H9 (cell line): ENCODE measurements at regions not wholly inside any gene's neighbourhood (a gene's known extent, or its start where the extent isn't known, plus 50 kb on each side); places are given as distances from the start of the nearest gene placed in this dataset.

Experiments used
- DNase-seq: peaks from one replicate; pipeline ENCODE4 v3.0.0-alpha.2; 2017
- H2AFZ ChIP-seq: one replicate; pipeline ENCODE4 v1.6.1; 2013; ENCODE audit warnings: mild to moderate bottlenecking, low read length, control low read depth, moderate library complexity
- H2AK5ac ChIP-seq: 2 replicates; pipeline ENCODE4 v1.6.1; 2013; ENCODE audit warnings: low read length, control low read depth, mixed read lengths; ENCODE audit not compliant: insufficient read length
- H2BK120ac ChIP-seq: one replicate; pipeline ENCODE4 v1.6.1; 2013; ENCODE audit warnings: low read depth, mild to moderate bottlenecking, low read length, control low read depth, inconsistent platforms; ENCODE audit not compliant: poor library complexity, severe bottlenecking
- H2BK12ac ChIP-seq: 2 replicates; pipeline ENCODE4 v1.6.1; 2013; ENCODE audit warnings: low read length, control low read depth, mixed read lengths, low read depth; ENCODE audit not compliant: insufficient read length
- H2BK15ac ChIP-seq: 2 replicates; pipeline ENCODE4 v1.6.1; 2013; ENCODE audit warnings: low read depth, low read length, control low read depth
- H2BK20ac ChIP-seq: one replicate; pipeline ENCODE4 v1.6.1; 2013; ENCODE audit warnings: low read depth, mild to moderate bottlenecking, low read length, control low read depth, inconsistent platforms; ENCODE audit not compliant: poor library complexity, severe bottlenecking
- H2BK5ac ChIP-seq: 2 replicates; pipeline ENCODE4 v1.6.1; 2013; ENCODE audit warnings: low read length, control low read depth, mixed read lengths; ENCODE audit not compliant: insufficient read length
- H3K14ac ChIP-seq: 2 replicates; pipeline ENCODE4 v1.6.1; 2013; ENCODE audit warnings: low read length, control low read depth; ENCODE audit not compliant: insufficient read depth
- H3K18ac ChIP-seq: 2 replicates; pipeline ENCODE4 v1.6.1; 2013; ENCODE audit warnings: low read depth, mild to moderate bottlenecking, mixed read lengths, low read length, control low read depth; ENCODE audit not compliant: insufficient read length
- H3K23ac ChIP-seq: 2 replicates; pipeline ENCODE4 v1.6.1; 2013; ENCODE audit warnings: low read length, control low read depth, mixed read lengths, low read depth; ENCODE audit not compliant: insufficient read length
- H3K23me2 ChIP-seq: 2 replicates; pipeline ENCODE4 v1.6.1; 2013; ENCODE audit warnings: low read depth, mild to moderate bottlenecking, mixed read lengths, low read length, control low read depth; ENCODE audit not compliant: insufficient read length, poor library complexity, severe bottlenecking
- H3K27ac ChIP-seq: 2 replicates; pipeline ENCODE4 v1.5.1; 2013; ENCODE audit warnings: low read length, control low read depth, mixed read lengths, low read depth; ENCODE audit not compliant: insufficient read length
- H3K27me3 ChIP-seq: 2 replicates; pipeline ENCODE4 v1.6.1; 2013; ENCODE audit warnings: low read length, control low read depth, inconsistent platforms; ENCODE audit not compliant: insufficient read depth
- H3K4ac ChIP-seq: 2 replicates; pipeline ENCODE4 v1.6.1; 2013; ENCODE audit warnings: low read depth, mild to moderate bottlenecking, control low read depth, inconsistent platforms, low read length, moderate library complexity
- H3K4me1 ChIP-seq: 2 replicates; pipeline ENCODE4 v1.6.1; 2013; ENCODE audit warnings: low read length, control low read depth, inconsistent platforms; ENCODE audit not compliant: insufficient read depth
- H3K4me2 ChIP-seq: 2 replicates; pipeline ENCODE4 v1.6.1; 2013; ENCODE audit warnings: low read length, control low read depth, mixed read lengths; ENCODE audit not compliant: insufficient read length, insufficient read depth
- H3K56ac ChIP-seq: 2 replicates; pipeline ENCODE4 v1.6.1; 2013; ENCODE audit warnings: low read depth, mild to moderate bottlenecking, mixed read lengths, low read length, control low read depth; ENCODE audit not compliant: insufficient read length
- H3K79me1 ChIP-seq: 2 replicates; pipeline ENCODE4 v1.6.1; 2013; ENCODE audit warnings: low read depth, mild to moderate bottlenecking, moderate library complexity, low read length, control low read depth, inconsistent platforms; ENCODE audit not compliant: insufficient read depth, poor library complexity, severe bottlenecking
- H3K79me2 ChIP-seq: 2 replicates; pipeline ENCODE4 v1.6.1; 2013; ENCODE audit warnings: low read length, control low read depth, inconsistent platforms; ENCODE audit not compliant: insufficient read depth
- H3K9ac ChIP-seq: 2 replicates; pipeline ENCODE4 v1.6.1; 2013; ENCODE audit warnings: low read length, control low read depth, mixed read lengths; ENCODE audit not compliant: insufficient read length; ENCODE audit errors: extremely low read depth
- H3K9me3 ChIP-seq: one replicate; pipeline ENCODE4 v1.6.1; 2013; ENCODE audit warnings: low read depth, low read length, inconsistent platforms; ENCODE audit not compliant: control insufficient read depth
- H3T11ph ChIP-seq: one replicate; pipeline ENCODE4 v1.6.1; 2013; ENCODE audit warnings: mild to moderate bottlenecking, low read length, control low read depth, inconsistent platforms
- H4K20me1 ChIP-seq: one replicate; pipeline ENCODE4 v1.6.1; 2013; ENCODE audit not compliant: control insufficient read depth, insufficient read length, insufficient read depth
- H4K5ac ChIP-seq: 2 replicates; pipeline ENCODE4 v1.6.1; 2013; ENCODE audit warnings: low read depth, mild to moderate bottlenecking, mixed read lengths, low read length, control low read depth; ENCODE audit not compliant: insufficient read length
- H4K8ac ChIP-seq: replicated peaks from 2 replicates; pipeline ENCODE4 v1.6.1; 2013; ENCODE audit warnings: low read length, control low read depth, mixed read lengths, low read depth; ENCODE audit not compliant: insufficient read length
- H4K91ac ChIP-seq: 2 replicates; pipeline ENCODE4 v1.6.1; 2013; ENCODE audit warnings: low read depth, mild to moderate bottlenecking, moderate library complexity, mixed read lengths, low read length, control low read depth; ENCODE audit not compliant: insufficient read length
- H3K27ac Mint-ChIP-seq, 3 experiments: 2 replicates in 2 of 3; 3 replicates in 1 of 3; pipeline ENCODE4 v1.8.0; 2020 to 2021; ENCODE audit warnings: mixed read lengths in 3 of 3, mild to moderate bottlenecking in 1 of 3, moderate library complexity in 1 of 3
- H3K27me3 Mint-ChIP-seq: 2 replicates; pipeline ENCODE4 v1.8.0; 2021; ENCODE audit warnings: low read depth, mild to moderate bottlenecking, moderate library complexity, mixed read lengths
- H3K36me3 Mint-ChIP-seq, 3 experiments: 2 replicates in 2 of 3; 3 replicates in 1 of 3; pipeline ENCODE4 v1.8.0; 2020 to 2021; ENCODE audit warnings: low read depth in 3 of 3, mixed read lengths in 3 of 3; ENCODE audit not compliant: insufficient read depth in 1 of 3
- H3K4me1 Mint-ChIP-seq, 2 experiments: 2 replicates each; pipeline ENCODE4 v1.8.0; 2020; ENCODE audit warnings: mixed read lengths in 2 of 2
- H3K4me3 Mint-ChIP-seq, 2 experiments: 2 replicates in 1 of 2; 3 replicates in 1 of 2; pipeline ENCODE4 v1.8.0; 2020 to 2021; ENCODE audit warnings: mild to moderate bottlenecking in 2 of 2, mixed read lengths in 2 of 2, moderate library complexity in 1 of 2
- H3K9me3 Mint-ChIP-seq, 2 experiments: 2 replicates in 1 of 2; 3 replicates in 1 of 2; pipeline ENCODE4 v1.8.0; 2020; ENCODE audit warnings: mild to moderate bottlenecking in 2 of 2, mixed read lengths in 2 of 2, moderate library complexity in 1 of 2
- WGBS: extraction: QIAGEN DNeasy Blood & Tissue Kit; methylation state at CpG from one replicate; pipeline ENCODE4 v1.1.7; 2013; ENCODE audit warnings: missing lambda C conversion rate, low lambda C conversion rate, mixed read lengths; ENCODE audit not compliant: insufficient read length; ENCODE audit errors: extremely low coverage; 5-methylcytosine and 5-hydroxymethylcytosine counted together
- TF ChIP-seq, protein P1 (sequence below): fragments of 200-600 bp; sonication (generic); conservative IDR thresholded peaks from 3 replicates; pipeline ENCODE4 v1.8.0; 2021; ENCODE audit warnings: antibody characterized with exemption, mild to moderate bottlenecking

DNA sequence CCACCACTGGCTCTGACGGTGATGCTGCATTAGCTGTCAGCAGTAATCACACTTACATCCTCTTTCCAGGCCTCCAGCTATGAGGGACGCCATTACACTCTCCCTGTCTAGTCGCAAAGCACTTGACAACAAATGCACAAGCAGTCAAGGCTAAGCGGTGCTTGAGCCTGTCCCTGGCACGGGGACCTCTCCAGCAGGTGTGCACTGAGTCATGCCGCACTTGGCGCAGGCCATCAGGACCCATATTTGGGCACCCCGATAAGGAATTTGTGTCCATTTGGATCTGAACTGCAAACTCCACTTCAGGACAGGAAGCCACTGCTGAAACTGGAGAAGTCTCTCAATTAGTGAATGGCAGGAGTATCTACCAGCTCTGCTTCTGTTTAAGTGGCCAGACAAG is 301.9 kb upstream of the OBI1 start:
- H3K4me1 ChIP-seq: no peaks in the 10 kb centered on the region
- H4K20me1 ChIP-seq: no peaks in the 10 kb centered on the region
- no peak overlapping the region for H2BK5ac ChIP-seq
- H3K79me2 ChIP-seq: no peaks in the 10 kb centered on the region
- Mint-ChIP-seq H3K36me3 (no peaks in the 10 kb centered on the region), H3K4me1 (peaks cover 0 to 4% of the 10 kb centered on the region in 2 experiments; a peak in 3 of 4 replicates), H3K4me3 (no peak overlapping the region), H3K9me3 (no peaks in the 10 kb centered on the region), H3K27me3 (no peaks in the 10 kb centered on the region), H3K27ac (no peak overlapping the region)
- no peak overlapping the region for H2BK15ac ChIP-seq
- no peak overlapping the region for H2AK5ac ChIP-seq
- H4K91ac ChIP-seq: no peak overlapping the region
- WGBS: no CpG with 5 or more reads among the region's 8 CpGs
- H3K27me3 ChIP-seq: no peaks in the 10 kb centered on the region
- no peak overlapping the region for H3K9ac ChIP-seq
- H2AFZ ChIP-seq: no peak overlapping the region
- H2BK20ac ChIP-seq: no peak overlapping the region
- H3K23ac ChIP-seq: no peak overlapping the region
- no peaks in the 10 kb centered on the region for H3K79me1 ChIP-seq
- no peak overlapping the region for H3K27ac ChIP-seq
- no peak overlapping the region for H4K5ac ChIP-seq
- no peak overlapping the region for H2BK120ac ChIP-seq
- peak; percentile 24 for DNase-seq
- H3K18ac ChIP-seq: no peak overlapping the region
- H2BK12ac ChIP-seq: no peak overlapping the region
- H3K23me2 ChIP-seq: no peaks in the 10 kb centered on the region
- H3K56ac ChIP-seq: no peak overlapping the region
- no peaks in the 10 kb centered on the region for H3K9me3 ChIP-seq
- no peak overlapping the region for H3T11ph ChIP-seq
- H3K4me2 ChIP-seq: no peak overlapping the region
- no peak overlapping the region for H3K4ac ChIP-seq
- no peak overlapping the region for H4K8ac ChIP-seq
- TF ChIP-seq, protein P1, sequence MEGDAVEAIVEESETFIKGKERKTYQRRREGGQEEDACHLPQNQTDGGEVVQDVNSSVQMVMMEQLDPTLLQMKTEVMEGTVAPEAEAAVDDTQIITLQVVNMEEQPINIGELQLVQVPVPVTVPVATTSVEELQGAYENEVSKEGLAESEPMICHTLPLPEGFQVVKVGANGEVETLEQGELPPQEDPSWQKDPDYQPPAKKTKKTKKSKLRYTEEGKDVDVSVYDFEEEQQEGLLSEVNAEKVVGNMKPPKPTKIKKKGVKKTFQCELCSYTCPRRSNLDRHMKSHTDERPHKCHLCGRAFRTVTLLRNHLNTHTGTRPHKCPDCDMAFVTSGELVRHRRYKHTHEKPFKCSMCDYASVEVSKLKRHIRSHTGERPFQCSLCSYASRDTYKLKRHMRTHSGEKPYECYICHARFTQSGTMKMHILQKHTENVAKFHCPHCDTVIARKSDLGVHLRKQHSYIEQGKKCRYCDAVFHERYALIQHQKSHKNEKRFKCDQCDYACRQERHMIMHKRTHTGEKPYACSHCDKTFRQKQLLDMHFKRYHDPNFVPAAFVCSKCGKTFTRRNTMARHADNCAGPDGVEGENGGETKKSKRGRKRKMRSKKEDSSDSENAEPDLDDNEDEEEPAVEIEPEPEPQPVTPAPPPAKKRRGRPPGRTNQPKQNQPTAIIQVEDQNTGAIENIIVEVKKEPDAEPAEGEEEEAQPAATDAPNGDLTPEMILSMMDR: no peak
- H3K14ac ChIP-seq: no peak overlapping the region
